ENCODE measurements at regions not wholly inside any gene's neighbourhood (a gene's known extent, or its start where the extent isn't known, plus 50 kb on each side); places are given as distances from the start of the nearest gene placed in this dataset.

GRCh38 chr5:74257645-74258313 is 382.7 kb downstream of the ENC1 start:
- H3K36me3 Mint-ChIP-seq (ENCODE audit: insufficient read depth), result no peaks in the 10 kb centered on the region
- H3K9me3 Mint-ChIP-seq, result no peaks in the 10 kb centered on the region
- peaks cover 10% of the 10 kb centered on the region for H3K27me3 Mint-ChIP-seq (ENCODE audit: low read depth)
- H3K4me1 Mint-ChIP-seq (ENCODE audit: low read depth), result no peaks in the 10 kb centered on the region
- H3K4me3 Mint-ChIP-seq, result no peak overlapping the region
- DNase-seq (no peak), ATAC-seq (no peak)

- Mint-ChIP-seq H3K4me1 (ENCODE audit: low read depth) (no peaks in the 10 kb centered on the region), H3K4me3 (no peak overlapping the region), H3K36me3 (ENCODE audit: insufficient read depth) (no peaks in the 10 kb centered on the region), H3K27me3 (ENCODE audit: low read depth) (peaks cover 13% of the 10 kb centered on the region), H3K9me3 (no peaks in the 10 kb centered on the region)
- DNase-seq, result no peak
- ATAC-seq, result no peak
Observed at GRCh38 chr5:74257060-74257527, 383.4 kb downstream of the ENC1 start.

GRCh38 chr5:74255692-74256392 is 384.7 kb downstream of the ENC1 start:
- ATAC-seq, result no peak
- Mint-ChIP-seq H3K4me3 (no peak overlapping the region), H3K4me1 (ENCODE audit: low read depth) (no peaks in the 10 kb centered on the region), H3K36me3 (ENCODE audit: insufficient read depth) (no peaks in the 10 kb centered on the region), H3K9me3 (no peaks in the 10 kb centered on the region), H3K27me3 (ENCODE audit: low read depth) (peaks cover 13% of the 10 kb centered on the region)
- no peak for DNase-seq

- Mint-ChIP-seq H3K9me3 (no peaks in the 10 kb centered on the region), H3K4me3 (no peak overlapping the region), H3K4me1 (ENCODE audit: low read depth) (no peaks in the 10 kb centered on the region), H3K36me3 (ENCODE audit: insufficient read depth) (no peaks in the 10 kb centered on the region), H3K27me3 (ENCODE audit: low read depth) (peaks cover 13% of the 10 kb centered on the region)
- ATAC-seq (no peak), DNase-seq (no peak)
Observed at GRCh38 chr5:74254257-74254656, 386.3 kb downstream of the ENC1 start.

- H3K4me3 Mint-ChIP-seq, result no peak overlapping the region
- DNase-seq, result no peak
- no peaks in the 10 kb centered on the region for H3K9me3 Mint-ChIP-seq
- H3K27me3 Mint-ChIP-seq (ENCODE audit: low read depth), result peaks cover 16% of the 10 kb centered on the region
- no peaks in the 10 kb centered on the region for H3K36me3 Mint-ChIP-seq (ENCODE audit: insufficient read depth)
- ATAC-seq, result no peak
- H3K4me1 Mint-ChIP-seq (ENCODE audit: low read depth), result no peaks in the 10 kb centered on the region
Observed at GRCh38 chr5:74252044-74252443, 388.5 kb downstream of the ENC1 start.

GRCh38 chr5:74251141-74252035 is 389.1 kb downstream of the ENC1 start:
- H3K4me3 Mint-ChIP-seq, result no peak overlapping the region
- DNase-seq, result no peak

GRCh38 chr5:74250304-74251102 is 390.0 kb downstream of the ENC1 start:
- Mint-ChIP-seq H3K9me3 (no peaks in the 10 kb centered on the region), H3K4me3 (no peak overlapping the region), H3K27me3 (ENCODE audit: low read depth) (peaks cover 13% of the 10 kb centered on the region), H3K4me1 (ENCODE audit: low read depth) (no peaks in the 10 kb centered on the region), H3K36me3 (ENCODE audit: insufficient read depth) (no peaks in the 10 kb centered on the region)
- DNase-seq, result no peak
- no peak for ATAC-seq

More at GRCh38 chr5:74251141-74252035, 389.1 kb downstream of the ENC1 start:
- Mint-ChIP-seq H3K9me3 (no peaks in the 10 kb centered on the region), H3K27me3 (ENCODE audit: low read depth) (peaks cover 13% of the 10 kb centered on the region), H3K4me1 (ENCODE audit: low read depth) (no peaks in the 10 kb centered on the region), H3K36me3 (ENCODE audit: insufficient read depth) (no peaks in the 10 kb centered on the region)
- ATAC-seq, result no peak

- ATAC-seq (no peak), DNase-seq (no peak)
- Mint-ChIP-seq H3K27me3 (ENCODE audit: low read depth) (peaks cover 13% of the 10 kb centered on the region), H3K4me1 (ENCODE audit: low read depth) (no peaks in the 10 kb centered on the region), H3K9me3 (no peaks in the 10 kb centered on the region), H3K36me3 (ENCODE audit: insufficient read depth) (no peaks in the 10 kb centered on the region), H3K4me3 (no peak overlapping the region)
Observed at GRCh38 chr5:74248576-74248975, 392.0 kb downstream of the ENC1 start.

GRCh38 chr5:74244406-74244805 is 396.1 kb downstream of the ENC1 start:
- no peaks in the 10 kb centered on the region for H3K36me3 Mint-ChIP-seq (ENCODE audit: insufficient read depth)
- H3K4me3 Mint-ChIP-seq, result no peak overlapping the region
- H3K4me1 Mint-ChIP-seq (ENCODE audit: low read depth), result no peaks in the 10 kb centered on the region
- no peak for DNase-seq
- H3K9me3 Mint-ChIP-seq, result no peaks in the 10 kb centered on the region
- ATAC-seq, result no peak
- peaks cover 7% of the 10 kb centered on the region for H3K27me3 Mint-ChIP-seq (ENCODE audit: low read depth)

- no peaks in the 10 kb centered on the region for H3K9me3 Mint-ChIP-seq
- no peak for DNase-seq
- peaks cover 7% of the 10 kb centered on the region for H3K27me3 Mint-ChIP-seq (ENCODE audit: low read depth)
- no peak overlapping the region for H3K4me3 Mint-ChIP-seq
- H3K36me3 Mint-ChIP-seq (ENCODE audit: insufficient read depth), result no peaks in the 10 kb centered on the region
- H3K4me1 Mint-ChIP-seq (ENCODE audit: low read depth), result no peaks in the 10 kb centered on the region
- ATAC-seq, result no peak
Observed at GRCh38 chr5:74243634-74244033, 396.9 kb downstream of the ENC1 start.

- Mint-ChIP-seq H3K36me3 (ENCODE audit: insufficient read depth) (no peaks in the 10 kb centered on the region), H3K9me3 (no peaks in the 10 kb centered on the region), H3K4me1 (ENCODE audit: low read depth) (no peaks in the 10 kb centered on the region), H3K27me3 (ENCODE audit: low read depth) (peaks cover 8% of the 10 kb centered on the region), H3K4me3 (no peak overlapping the region)
- no peak for ATAC-seq
- DNase-seq, result no peak
Observed at GRCh38 chr5:74242516-74242915, 398.0 kb downstream of the ENC1 start.

GRCh38 chr5:74241751-74242140 is 398.8 kb downstream of the ENC1 start:
- Mint-ChIP-seq H3K27me3 (ENCODE audit: low read depth) (peaks cover 7% of the 10 kb centered on the region), H3K36me3 (ENCODE audit: insufficient read depth) (no peaks in the 10 kb centered on the region), H3K4me3 (no peak overlapping the region), H3K9me3 (no peaks in the 10 kb centered on the region), H3K4me1 (ENCODE audit: low read depth) (no peaks in the 10 kb centered on the region)
- DNase-seq, result no peak
- no peak for ATAC-seq

GRCh38 chr5:74240783-74241750 is 399.5 kb downstream of the ENC1 start:
- ATAC-seq, result peak; percentile 28 to 40

More at GRCh38 chr5:74240783-74241750, 399.5 kb downstream of the ENC1 start:
- H3K36me3 Mint-ChIP-seq (ENCODE audit: insufficient read depth), result no peaks in the 10 kb centered on the region
- H3K4me3 Mint-ChIP-seq, result no peak overlapping the region
- no peak for DNase-seq
- peaks cover 7% of the 10 kb centered on the region for H3K27me3 Mint-ChIP-seq (ENCODE audit: low read depth)
- no peaks in the 10 kb centered on the region for H3K9me3 Mint-ChIP-seq
- H3K4me1 Mint-ChIP-seq (ENCODE audit: low read depth), result no peaks in the 10 kb centered on the region
